BE2C (cell line): ENCODE measurements at regions not wholly inside any gene's neighbourhood (a gene's known extent, or its start where the extent isn't known, plus 50 kb on each side); places are given as distances from the start of the nearest gene placed in this dataset.

ENCODE experiments used
- DNase-seq: peaks from one replicate; pipeline ENCODE4 v3.0.0-alpha.2; 2020
- H3K27me3 ChIP-seq: fragments of 250-450 bp; sonication (Bioruptor Pico); 2 replicates; pipeline ENCODE4 v1.5.1; 2020; ENCODE audit warnings: mild to moderate bottlenecking
- H3K36me3 ChIP-seq: fragments of 250-450 bp; sonication (Bioruptor Pico); 2 replicates; pipeline ENCODE4 v1.5.1; 2020; ENCODE audit warnings: mild to moderate bottlenecking
- H3K4me1 ChIP-seq: fragments of 250-450 bp; sonication (Bioruptor Pico); 2 replicates; pipeline ENCODE4 v1.5.1; 2020
- H3K4me3 ChIP-seq: 2 replicates; pipeline ENCODE4 v1.5.1; 2011; ENCODE audit warnings: low read depth, low read length
- H3K9me3 ChIP-seq: fragments of 250-450 bp; sonication (Bioruptor Pico); 2 replicates; pipeline ENCODE4 v1.5.1; 2020
- CTCF ChIP-seq: IDR thresholded peaks from 2 replicates; pipeline ENCODE4 v1.5.1; 2012; ENCODE audit warnings: mild to moderate bottlenecking, low read depth, low read length

GRCh38 chr6:91303326-91303725 is 716.5 kb upstream of the MAP3K7 start:
- Histone ChIP-seq H3K9me3 (no peaks in the 10 kb centered on the region; the same call in 1 of the 2 replicates), H3K27me3 (no peaks in the 10 kb centered on the region), H3K36me3 (no peaks in the 10 kb centered on the region), H3K4me1 (no peaks in the 10 kb centered on the region), H3K4me3 (no peak overlapping the region)
- no peak for DNase-seq
- no peak for TF ChIP-seq CTCF

- Histone ChIP-seq H3K4me3 (no peak overlapping the region), H3K4me1 (no peaks in the 10 kb centered on the region), H3K27me3 (no peaks in the 10 kb centered on the region), H3K9me3 (no peaks in the 10 kb centered on the region; the same call in 1 of the 2 replicates), H3K36me3 (no peaks in the 10 kb centered on the region)
- TF ChIP-seq CTCF: no peak
- DNase-seq: no peak
Observed at GRCh38 chr6:91299544-91300491, 712.9 kb upstream of the MAP3K7 start.

GRCh38 chr6:91298543-91299145 is 711.8 kb upstream of the MAP3K7 start:
- no peaks in the 10 kb centered on the region for H3K4me1 ChIP-seq
- H3K27me3 ChIP-seq: no peaks in the 10 kb centered on the region
- no peak for DNase-seq
- no peak for TF ChIP-seq CTCF
- no peaks in the 10 kb centered on the region for H3K36me3 ChIP-seq
- no peak overlapping the region for H3K4me3 ChIP-seq
- H3K9me3 ChIP-seq: no peaks in the 10 kb centered on the region; the same call in 1 of the 2 replicates

GRCh38 chr6:91293395-91293794 is 706.5 kb upstream of the MAP3K7 start:
- DNase-seq: no peak
- H3K36me3 ChIP-seq: no peaks in the 10 kb centered on the region
- H3K4me3 ChIP-seq: no peak overlapping the region
- H3K27me3 ChIP-seq: no peaks in the 10 kb centered on the region
- no peaks in the 10 kb centered on the region for H3K9me3 ChIP-seq
- no peak for TF ChIP-seq CTCF
- no peaks in the 10 kb centered on the region for H3K4me1 ChIP-seq

GRCh38 chr6:91291071-91291470 is 704.2 kb upstream of the MAP3K7 start:
- no peaks in the 10 kb centered on the region for H3K9me3 ChIP-seq
- no peaks in the 10 kb centered on the region for H3K36me3 ChIP-seq
- H3K4me3 ChIP-seq: no peak overlapping the region
- H3K27me3 ChIP-seq: no peaks in the 10 kb centered on the region
- no peaks in the 10 kb centered on the region for H3K4me1 ChIP-seq
- no peak for TF ChIP-seq CTCF
- no peak for DNase-seq

- no peak for TF ChIP-seq CTCF
- no peak for DNase-seq
- no peaks in the 10 kb centered on the region for H3K27me3 ChIP-seq
- H3K4me3 ChIP-seq: no peak overlapping the region
- no peaks in the 10 kb centered on the region for H3K4me1 ChIP-seq
- H3K9me3 ChIP-seq: no peaks in the 10 kb centered on the region
- H3K36me3 ChIP-seq: no peaks in the 10 kb centered on the region
Observed at GRCh38 chr6:91288741-91289140, 701.9 kb upstream of the MAP3K7 start.
